CD4-positive, alpha-beta T cell treated with Interleukin-21 for 1 hour (primary cell): ENCODE measurements at regions not wholly inside any gene's neighbourhood (a gene's known extent, or its start where the extent isn't known, plus 50 kb on each side); places are given as distances from the start of the nearest gene placed in this dataset.
"Not testable (repeated sequence)": the region's sequence is repeated elsewhere in the genome, so short reads cannot be mapped to it uniquely, and the experiment has no call there.

ENCODE experiments used
- DNase-seq: peaks from one replicate; pipeline ENCODE4 v3.0.0-alpha.2; 2020

- DNase-seq = no peak
Observed at GRCh38 chr4:57832083-57832482, 721.9 kb upstream of the IGFBP7 start.

GRCh38 chr4:57789666-57790065, 679.5 kb upstream of the IGFBP7 start:
- DNase-seq = no peak

GRCh38 chr4:57777876-57778275, 667.7 kb upstream of the IGFBP7 start:
- no peak for DNase-seq

- no peak for DNase-seq
Observed at GRCh38 chr4:57774681-57775080, 664.5 kb upstream of the IGFBP7 start.

- no peak for DNase-seq
Observed at GRCh38 chr4:57774171-57774570, 664.0 kb upstream of the IGFBP7 start.

GRCh38 chr4:57766341-57766740, 656.2 kb upstream of the IGFBP7 start:
- DNase-seq = no peak

GRCh38 chr4:57764856-57765255, 654.7 kb upstream of the IGFBP7 start:
- no peak for DNase-seq

- no peak for DNase-seq
Observed at GRCh38 chr4:57763070-57763469, 652.9 kb upstream of the IGFBP7 start.

GRCh38 chr4:57740625-57741190, 630.5 kb upstream of the IGFBP7 start:
- no peak for DNase-seq

- no peak for DNase-seq
Observed at GRCh38 chr4:57736781-57737180, 626.6 kb upstream of the IGFBP7 start.

GRCh38 chr4:57734104-57734670, 624.0 kb upstream of the IGFBP7 start:
- DNase-seq = no peak

GRCh38 chr4:57729775-57730570, 619.8 kb upstream of the IGFBP7 start:
- not testable (repeated sequence) for DNase-seq

GRCh38 chr4:57726154-57726553, 616.0 kb upstream of the IGFBP7 start:
- DNase-seq = no peak

- DNase-seq = no peak
Observed at GRCh38 chr4:57719456-57719855, 609.3 kb upstream of the IGFBP7 start.

GRCh38 chr4:57714313-57714712, 604.1 kb upstream of the IGFBP7 start:
- DNase-seq = not testable (repeated sequence)

- no peak for DNase-seq
Observed at GRCh38 chr4:57710053-57710452, 599.9 kb upstream of the IGFBP7 start.

GRCh38 chr4:57691370-57691769, 581.2 kb upstream of the IGFBP7 start:
- DNase-seq = no peak

- DNase-seq = no peak
Observed at GRCh38 chr4:57689693-57690205, 579.6 kb upstream of the IGFBP7 start.

- DNase-seq = no peak
Observed at GRCh38 chr4:57682275-57682674, 572.1 kb upstream of the IGFBP7 start.

GRCh38 chr4:57679969-57680368, 569.8 kb upstream of the IGFBP7 start:
- no peak for DNase-seq

GRCh38 chr4:57676394-57676793, 566.2 kb upstream of the IGFBP7 start:
- no peak for DNase-seq

GRCh38 chr4:57672846-57673433, 562.8 kb upstream of the IGFBP7 start:
- no peak for DNase-seq

- no peak for DNase-seq
Observed at GRCh38 chr4:57668621-57669020, 558.4 kb upstream of the IGFBP7 start.

- DNase-seq = no peak
Observed at GRCh38 chr4:57665806-57666205, 555.6 kb upstream of the IGFBP7 start.
